ENCODE measurements at regions not wholly inside any gene's neighbourhood (a gene's known extent, or its start where the extent isn't known, plus 50 kb on each side); places are given as distances from the start of the nearest gene placed in this dataset.
"Not testable (repeated sequence)": the region's sequence is repeated elsewhere in the genome, so short reads cannot be mapped to it uniquely, and the experiment has no call there.

GRCh38 chr6:14290772-14291330, 173.3 kb downstream of the CD83 start:
- DNase-seq (ENCODE audit: low read depth in 1 of 2, low spot score in 1 of 2) = no peak

- no peak for DNase-seq (ENCODE audit: low read depth in 1 of 2, low spot score in 1 of 2)
Observed at GRCh38 chr6:14291331-14291730, 173.8 kb downstream of the CD83 start.

- DNase-seq (ENCODE audit: low read depth in 1 of 2, low spot score in 1 of 2) = no peak
Observed at GRCh38 chr6:14292119-14292518, 174.5 kb downstream of the CD83 start.

GRCh38 chr6:14294270-14294951, 176.8 kb downstream of the CD83 start:
- DNase-seq (ENCODE audit: low read depth in 1 of 2, low spot score in 1 of 2) = no peak

- DNase-seq (ENCODE audit: low read depth in 1 of 2, low spot score in 1 of 2) = not testable (repeated sequence)
Observed at GRCh38 chr6:14296698-14297097, 179.1 kb downstream of the CD83 start.

- DNase-seq (ENCODE audit: low read depth in 1 of 2, low spot score in 1 of 2) = not testable (repeated sequence)
Observed at GRCh38 chr6:14297118-14297517, 179.5 kb downstream of the CD83 start.

- not testable (repeated sequence) for DNase-seq (ENCODE audit: low read depth in 1 of 2, low spot score in 1 of 2)
Observed at GRCh38 chr6:14300189-14300588, 182.6 kb downstream of the CD83 start.

GRCh38 chr6:14300721-14301120, 183.1 kb downstream of the CD83 start:
- not testable (repeated sequence) for DNase-seq (ENCODE audit: low read depth in 1 of 2, low spot score in 1 of 2)

- not testable (repeated sequence) for DNase-seq (ENCODE audit: low read depth in 1 of 2, low spot score in 1 of 2)
Observed at GRCh38 chr6:14301477-14301876, 183.9 kb downstream of the CD83 start.

- DNase-seq (ENCODE audit: low read depth in 1 of 2, low spot score in 1 of 2) = no peak
Observed at GRCh38 chr6:14305131-14305530, 187.6 kb downstream of the CD83 start.

- DNase-seq (ENCODE audit: low read depth in 1 of 2, low spot score in 1 of 2) = no peak
Observed at GRCh38 chr6:14305624-14306023, 188.1 kb downstream of the CD83 start.

- no peak for DNase-seq (ENCODE audit: low read depth in 1 of 2, low spot score in 1 of 2)
Observed at GRCh38 chr6:14306151-14306906, 188.8 kb downstream of the CD83 start.

GRCh38 chr6:14309516-14309915, 191.9 kb downstream of the CD83 start:
- DNase-seq (ENCODE audit: low read depth in 1 of 2, low spot score in 1 of 2) = no peak

- no peak for DNase-seq (ENCODE audit: low read depth in 1 of 2, low spot score in 1 of 2)
Observed at GRCh38 chr6:14309951-14310445, 192.4 kb downstream of the CD83 start.

GRCh38 chr6:14310960-14311359, 193.4 kb downstream of the CD83 start:
- no peak for DNase-seq (ENCODE audit: low read depth in 1 of 2, low spot score in 1 of 2)

GRCh38 chr6:14312587-14312986, 195.0 kb downstream of the CD83 start:
- DNase-seq (ENCODE audit: low read depth in 1 of 2, low spot score in 1 of 2) = no peak

GRCh38 chr6:14313248-14313647, 195.7 kb downstream of the CD83 start:
- DNase-seq (ENCODE audit: low read depth in 1 of 2, low spot score in 1 of 2) = no peak

GRCh38 chr6:14315353-14315752, 197.8 kb downstream of the CD83 start:
- no peak for DNase-seq (ENCODE audit: low read depth in 1 of 2, low spot score in 1 of 2)

- DNase-seq (ENCODE audit: low read depth in 1 of 2, low spot score in 1 of 2) = no peak
Observed at GRCh38 chr6:14316651-14317386, 199.2 kb downstream of the CD83 start.

GRCh38 chr6:14317387-14317970, 199.9 kb downstream of the CD83 start:
- no peak for DNase-seq (ENCODE audit: low read depth in 1 of 2, low spot score in 1 of 2)

- no peak for DNase-seq (ENCODE audit: low read depth in 1 of 2, low spot score in 1 of 2)
Observed at GRCh38 chr6:14320332-14320731, 202.8 kb downstream of the CD83 start.

Measured in stimulated activated CD4-positive, alpha-beta T cell treated with anti-CD3 and anti-CD28 coated beads, Interleukin-15, amount 100 ng/mL, for 1 hour (primary cell).